Stomach (tissue), 8 donors: ENCODE measurements at regions not wholly inside any gene's neighbourhood (a gene's known extent, or its start where the extent isn't known, plus 50 kb on each side); places are given as distances from the start of the nearest gene placed in this dataset.

ENCODE experiments used
- DNase-seq, 2 donors: peaks; one replicate each; pipeline versions ENCODE4 v3.0.0 to v3.0.0-alpha.2; 2013 to 2019
- H3K27ac ChIP-seq, 5 donors: fragments of 200-600 bp in 4 of 5; sonication (generic) in 4 of 5; one replicate each; pipeline ENCODE4 v1.5.1; 2013 to 2019; ENCODE audit warnings: mild to moderate bottlenecking in 1 of 5, moderate library complexity in 1 of 5
- H3K27me3 ChIP-seq, 3 donors: fragments of 200-600 bp; sonication (generic); one replicate each; pipeline ENCODE4 v1.5.1; 2017 to 2019; ENCODE audit warnings: mixed run types in 1 of 3
- H3K36me3 ChIP-seq, 4 donors: fragments of 200-600 bp; sonication (generic); 1 replicate in 3 of 4; 2 replicates in 1 of 4; pipeline ENCODE4 v1.5.1; 2016 to 2019
- H3K4me1 ChIP-seq, 4 donors: fragments of 200-600 bp; sonication (generic); one replicate each; pipeline ENCODE4 v1.5.1; 2016 to 2019
- H3K4me3 ChIP-seq, 4 donors: fragments of 200-600 bp; sonication (generic) in 3 of 4; one replicate each; pipeline ENCODE4 v1.5.1; 2016 to 2019; ENCODE audit warnings: mild to moderate bottlenecking in 1 of 4
- H3K9me3 ChIP-seq, 4 donors: fragments of 200-600 bp; sonication (generic); one replicate each; pipeline ENCODE4 v1.5.1; 2016 to 2019
- CTCF ChIP-seq, 7 experiments: fragments of 450-650 bp in 4 of 7; fragments of 200-600 bp in 3 of 7; sonication (generic) in 3 of 7; IDR thresholded peaks; one replicate each; pipeline ENCODE4 v1.5.1; 2016 to 2019; ENCODE audit warnings: antibody characterized with exemption in 7 of 7, control low read depth in 2 of 7, mild to moderate bottlenecking in 1 of 7
- EP300 ChIP-seq: sonication (generic); formaldehyde crosslinking; IDR thresholded peaks from one replicate; pipeline ENCODE4 v1.6.1; 2017; ENCODE audit warnings: antibody characterized with exemption
- POLR2A ChIP-seq, 4 donors: fragments of 450-650 bp; IDR thresholded peaks; one replicate each; pipeline ENCODE4 v1.6.1; 2016; ENCODE audit warnings: antibody characterized with exemption in 4 of 4, control low read depth in 2 of 4, mild to moderate bottlenecking in 1 of 4, moderate library complexity in 1 of 4
- POLR2AphosphoS5 ChIP-seq, 3 donors: sonication (generic); formaldehyde crosslinking; IDR thresholded peaks; one replicate each; pipeline ENCODE4 v1.6.1; 2016; ENCODE audit warnings: antibody characterized with exemption in 3 of 3
- WGBS, 5 donors: extraction: QIAGEN DNeasy Blood & Tissue Kit in 3 of 5; methylation state at CpG; one replicate each; pipeline versions ENCODE4 v1.1.5 to v1.1.7; 2013 to 2018; 5-methylcytosine and 5-hydroxymethylcytosine counted together
- intact Hi-C: fragments of 100-400 bp; cut with DNase I; formaldehyde crosslinking; loops from one replicate; pipeline ENCODE4 v1.15.1; 2023; ENCODE audit warnings: low total_unique reads
- donor health status: healthy with polysubstance abuse.
- donor health status: Bipolar disorder and iron deficiency.
- donor health status: healthy.

GRCh38 chr3:159855599-159856346 lies 132.9 kb upstream of the IL12A start:
- Histone ChIP-seq H3K9me3 (no peaks in the 10 kb centered on the region), H3K36me3 (no peaks in the 10 kb centered on the region), H3K4me3 (peak overlapping the region in 1 of 4 donors; percentile 3), H3K4me1 (peaks cover 10 to 76% (median 43%) of the 10 kb centered on the region in 4 donors), H3K27ac (peak overlapping the region; percentile 30 to 85 (median 51)), H3K27me3 (no peaks in the 10 kb centered on the region)
- no peak for DNase-seq
- TF ChIP-seq POLR2A (IDR thresholded peaks at IDR 0.05) = no peak
- no peak for TF ChIP-seq EP300
- TF ChIP-seq CTCF (IDR thresholded peaks at IDR 0.05) = no peak
- TF ChIP-seq POLR2AphosphoS5 (IDR thresholded peaks at IDR 0.05) = no peak
- WGBS, 5 donors = 44 to 66% (median 57%) methylated on average over 5 of the region's 5 CpGs
- intact Hi-C loops = no loop called here

GRCh38 chr3:159856590-159857104 lies 132.0 kb upstream of the IL12A start:
- H3K27ac ChIP-seq = peak overlapping the region in 3 of 5 donors; percentile 51 to 85 (median 79)
- TF ChIP-seq EP300 = no peak
- no peak for TF ChIP-seq POLR2A (IDR thresholded peaks at IDR 0.05)
- no peak for TF ChIP-seq CTCF (IDR thresholded peaks at IDR 0.05)
- TF ChIP-seq POLR2AphosphoS5 (IDR thresholded peaks at IDR 0.05) = no peak
- no peaks in the 10 kb centered on the region for H3K27me3 ChIP-seq
- no peaks in the 10 kb centered on the region for H3K9me3 ChIP-seq
- intact Hi-C loops = no loop called here
- H3K4me1 ChIP-seq = peaks cover 8 to 75% (median 44%) of the 10 kb centered on the region in 4 donors
- peak overlapping the region in 2 of 4 donors; percentile 3 to 16 for H3K4me3 ChIP-seq
- H3K36me3 ChIP-seq = no peaks in the 10 kb centered on the region
- 62 to 76% (median 73%) methylated on average over 13 of the region's 13 CpGs for WGBS, 5 donors
- DNase-seq = peak in 1 of 2 donors; percentile 66

- Histone ChIP-seq H3K36me3 (no peaks in the 10 kb centered on the region), H3K9me3 (no peaks in the 10 kb centered on the region), H3K4me1 (peaks cover 0 to 63% (median 33%) of the 10 kb centered on the region in 4 donors), H3K4me3 (no peak overlapping the region), H3K27me3 (no peaks in the 10 kb centered on the region), H3K27ac (peak overlapping the region in 2 of 5 donors; percentile 19 to 85)
- 64 to 84% (median 82%) methylated on average over 2 of the region's 2 CpGs for WGBS, 5 donors
- no peak for TF ChIP-seq POLR2A (IDR thresholded peaks at IDR 0.05)
- TF ChIP-seq CTCF (IDR thresholded peaks at IDR 0.05) = no peak
- TF ChIP-seq EP300 = no peak
- no peak for DNase-seq
- intact Hi-C loops = no loop called here
These were observed 130.8 kb upstream of the IL12A start for GRCh38 chr3:159857840-159858239.

- Histone ChIP-seq H3K4me1 (peaks cover 0 to 57% (median 29%) of the 10 kb centered on the region in 4 donors), H3K4me3 (no peak overlapping the region), H3K27me3 (no peaks in the 10 kb centered on the region), H3K9me3 (no peaks in the 10 kb centered on the region), H3K36me3 (no peaks in the 10 kb centered on the region), H3K27ac (peak overlapping the region in 1 of 5 donors; percentile 85)
- WGBS, 5 donors = 63 to 82% (median 74%) methylated on average over 5 of the region's 5 CpGs
- DNase-seq = no peak
- intact Hi-C loops = no loop called here
- TF ChIP-seq POLR2A (IDR thresholded peaks at IDR 0.05) = no peak
- no peak for TF ChIP-seq POLR2AphosphoS5 (IDR thresholded peaks at IDR 0.05)
- TF ChIP-seq EP300 = no peak
- TF ChIP-seq CTCF (IDR thresholded peaks at IDR 0.05) = no peak
These were observed 130.0 kb upstream of the IL12A start for GRCh38 chr3:159858650-159859049.
